GM12878 (cell line): ENCODE measurements at regions not wholly inside any gene's neighbourhood (a gene's known extent, or its start where the extent isn't known, plus 50 kb on each side); places are given as distances from the start of the nearest gene placed in this dataset.

Experiments used
- ATAC-seq: fragments of 200-7000 bp; cut with Tn5 transposase; 3 replicates; pipeline ENCODE4 v1.9.1; 2020; ENCODE audit warnings: mild to moderate bottlenecking, moderate library complexity
- BruUV-seq: library from RNA; stranded (reverse); fragments of 400-500 nt; replicated peaks from 2 replicates; lab custom pipeline; 2021; lab: Mats Ljungman, UMichigan
- CTCF ChIA-PET: fragments of 300-600 bp; sonication (Branson Sonifier 250); formaldehyde crosslinking; extraction: SDS; loops from one replicate; lab custom pipeline; 2021; ENCODE audit warnings: inconsistent platforms; lab: Yijun Ruan, JAX
- POLR2A ChIA-PET: fragments of 350-600 bp; formaldehyde crosslinking; extraction: SDS; loops from one replicate; lab custom pipeline; 2021; ENCODE audit warnings: inconsistent platforms; lab: Charles Lee
- RAD21 ChIA-PET: fragments of 300-600 bp; sonication (Branson Sonifier 250); formaldehyde crosslinking; loops from one replicate; lab custom pipeline; 2023; ENCODE audit warnings: antibody characterized with exemption; ENCODE audit not compliant: unreplicated experiment; lab: Charles Lee
- SMC1A ChIA-PET: fragments of 300-600 bp; sonication (Branson Sonifier 250); formaldehyde crosslinking; loops from one replicate; lab custom pipeline; 2023; ENCODE audit not compliant: unreplicated experiment, uncharacterized antibody; lab: Charles Lee
- DNase-seq: peaks from one replicate; pipeline ENCODE4 v3.0.0-alpha.2; 2011; ENCODE audit warnings: low read depth, low spot score
- FAIRE-seq: peaks from 3 replicates; lab custom pipeline; 2011; peaks lifted over from hg19 to GRCh38; lab: Jason Lieb, UNC
- H2AFZ ChIP-seq: 2 replicates; pipeline ENCODE4 v1.6.0; 2011; ENCODE audit warnings: low read depth, low read length, control low read depth; ENCODE audit not compliant: control insufficient read depth
- H3K27ac ChIP-seq: 2 replicates; pipeline ENCODE4 v1.5.1; 2011; ENCODE audit warnings: control low read depth; ENCODE audit not compliant: control insufficient read depth, insufficient read depth
- H3K27me3 ChIP-seq, 2 experiments: replicated peaks in 1 of 2; 2 replicates each; pipeline versions ENCODE4 v1.6.0 to v1.6.1; 2011; ENCODE audit warnings: low read length in 1 of 2; ENCODE audit not compliant: control insufficient read depth in 2 of 2, insufficient read depth in 2 of 2
- H3K36me3 ChIP-seq, 2 experiments: 2 replicates each; pipeline ENCODE4 v1.5.1; 2011; ENCODE audit warnings: low read length in 1 of 2; ENCODE audit not compliant: control insufficient read depth in 2 of 2, insufficient read depth in 2 of 2
- H3K4me1 ChIP-seq: 2 replicates; pipeline ENCODE4 v1.6.1; 2011; ENCODE audit warnings: mild to moderate bottlenecking, low read length, moderate library complexity, mixed read lengths; ENCODE audit not compliant: control insufficient read depth, insufficient read depth
- H3K4me2 ChIP-seq: 2 replicates; pipeline ENCODE4 v1.6.0; 2011; ENCODE audit warnings: control low read depth; ENCODE audit not compliant: control insufficient read depth, insufficient read depth
- H3K4me3 ChIP-seq: fragments of 200-600 bp; sonication (generic); 2 replicates; pipeline ENCODE4 v1.5.1; 2016
- H3K79me2 ChIP-seq: 2 replicates; pipeline ENCODE4 v1.6.0; 2011; ENCODE audit warnings: low read length; ENCODE audit not compliant: control insufficient read depth, insufficient read depth
- H3K9ac ChIP-seq: 2 replicates; pipeline ENCODE4 v1.8.0; 2011; ENCODE audit warnings: low read length, control low read depth, mixed read lengths; ENCODE audit not compliant: control insufficient read depth, insufficient read depth
- H3K9me3 ChIP-seq: replicated peaks from 3 replicates; pipeline ENCODE4 v1.5.1; 2011; ENCODE audit warnings: mild to moderate bottlenecking, low read length; ENCODE audit not compliant: control insufficient read depth, insufficient read depth
- H4K20me1 ChIP-seq: 2 replicates; pipeline ENCODE4 v1.6.0; 2011; ENCODE audit not compliant: control insufficient read depth, insufficient read depth
- CBX5 ChIP-seq: sonication (generic); IDR thresholded peaks from 2 replicates; pipeline ENCODE4 v1.6.1; 2016; ENCODE audit warnings: low read depth, moderate library complexity, mild to moderate bottlenecking, inconsistent platforms
- ESRRA ChIP-seq: IDR thresholded peaks from 2 replicates; pipeline ENCODE4 v1.6.1; 2012; ENCODE audit warnings: mild to moderate bottlenecking, low read length, improper control_type of control experiment
- POLR2AphosphoS2 ChIP-seq: IDR thresholded peaks from 2 replicates; pipeline ENCODE4 v1.6.1; 2011; ENCODE audit warnings: low read depth, mild to moderate bottlenecking, low read length, improper control_type of control experiment, moderate library complexity
- REST ChIP-seq: IDR thresholded peaks from 2 replicates; pipeline ENCODE4 v1.6.1; 2012; ENCODE audit warnings: mild to moderate bottlenecking, low read depth, low read length
- SMAD1 ChIP-seq: fragments of 450-650 bp; IDR thresholded peaks from 2 replicates; pipeline ENCODE4 v1.6.1; 2018; ENCODE audit warnings: mild to moderate bottlenecking, low read depth; ENCODE audit not compliant: partially characterized antibody
- SMC3 ChIP-seq: IDR thresholded peaks from 2 replicates; pipeline ENCODE4 v1.6.1; 2011; ENCODE audit warnings: low read length, improper control_type of control experiment, borderline replicate concordance
- SP1 ChIP-seq: IDR thresholded peaks from one replicate; pipeline ENCODE4 v1.6.1; 2011; ENCODE audit warnings: low read depth, low read length
- WRNIP1 ChIP-seq: IDR thresholded peaks from 2 replicates; pipeline ENCODE4 v1.6.1; 2011; ENCODE audit warnings: low read depth, low read length, improper control_type of control experiment, borderline replicate concordance
- ZNF207 ChIP-seq: fragments of 450-650 bp; IDR thresholded peaks from 2 replicates; pipeline ENCODE4 v1.6.1; 2014; ENCODE audit warnings: antibody characterized with exemption, mild to moderate bottlenecking, borderline replicate concordance
- ZNF592 ChIP-seq: fragments of 450-650 bp; IDR thresholded peaks from 2 replicates; pipeline ENCODE4 v1.6.1; 2017; ENCODE audit warnings: mild to moderate bottlenecking, moderate library complexity
- ZNF687 ChIP-seq: fragments of 450-650 bp; IDR thresholded peaks from 2 replicates; pipeline ENCODE4 v1.6.1; 2017; ENCODE audit warnings: mild to moderate bottlenecking, moderate library complexity
- in situ Hi-C: fragments of 300-500 bp; cut with MboI; formaldehyde crosslinking; loops from 9 replicates; pipeline ENCODE4 v1.14.3; 2018; ENCODE audit warnings: mixed read lengths
- intact Hi-C: fragments of 100-400 bp; cut with micrococcal nuclease; formaldehyde crosslinking; loops from one replicate; pipeline ENCODE4 v1.14.2; 2022; ENCODE audit not compliant: unreplicated experiment

DNA sequence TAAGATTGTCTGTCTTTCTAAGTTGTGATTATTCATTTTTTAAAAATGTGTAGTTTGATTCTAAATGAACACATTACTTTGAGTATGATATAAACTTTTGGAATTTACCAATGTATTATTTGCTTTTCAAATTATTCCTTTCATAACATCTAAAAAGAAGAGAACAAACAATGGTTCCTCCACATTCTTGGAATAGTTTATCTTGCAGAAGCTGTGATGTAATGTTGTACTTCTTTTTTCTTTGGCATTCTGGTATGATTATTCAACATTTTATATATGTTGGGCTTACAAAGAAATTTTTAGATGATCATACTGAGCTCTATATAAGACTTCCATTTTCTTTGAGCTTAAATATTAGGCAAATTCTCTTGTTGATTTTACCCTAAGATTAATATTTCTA is 419.2 kb downstream of the DIPK2A start (continued):
- TF ChIP-seq REST (no peak), ESRRA (no peak)

DNA sequence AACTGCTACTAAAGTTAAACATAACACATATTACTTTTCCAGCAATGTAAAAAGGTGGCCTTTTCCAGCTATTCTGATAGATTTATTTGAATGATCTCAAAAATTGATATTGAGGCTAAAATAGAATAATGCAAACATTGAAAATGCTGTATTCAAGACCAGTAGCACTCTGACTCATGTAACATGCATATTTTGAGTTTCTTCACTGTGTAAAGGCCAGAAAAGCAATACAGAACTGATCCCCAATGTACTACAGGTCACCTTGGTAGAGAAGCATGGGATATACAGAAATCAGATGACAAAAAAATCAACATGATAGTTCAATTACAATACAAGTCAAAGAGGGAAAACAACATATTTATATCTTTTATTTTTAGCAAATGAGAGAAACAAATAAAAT is 419.6 kb downstream of the DIPK2A start:
- Histone ChIP-seq H3K9me3 (no peaks in the 10 kb centered on the region), H3K27ac (no peak overlapping the region), H3K27me3 (no peaks in the 10 kb centered on the region), H3K9ac (no peak overlapping the region), H2AFZ (no peak overlapping the region), H3K4me1 (no peaks in the 10 kb centered on the region), H3K36me3 (no peaks in the 10 kb centered on the region), H4K20me1 (no peaks in the 10 kb centered on the region), H3K79me2 (no peaks in the 10 kb centered on the region), H3K4me3 (no peak overlapping the region), H3K4me2 (no peak overlapping the region)
- FAIRE-seq (no peak), ATAC-seq (no peak), DNase-seq (no peak)
- SMC1A ChIA-PET: no interaction called here
- POLR2A ChIA-PET: interaction anchor here (0.6 kb wide), 1 partner anchor 18 kb away, joined by 6 read pairs; no protein-coding TSS in a partner anchor
- intact Hi-C loops (no loop called here), in situ Hi-C loops (no loop called here)
- RAD21 ChIA-PET: no interaction called here
- no TSS peak for BruUV-seq
- CTCF ChIA-PET: no interaction called here
- TF ChIP-seq ZNF207: no peak
- no peak for TF ChIP-seq SMAD1
- TF ChIP-seq CBX5: no peak
- no peak for TF ChIP-seq SP1
- TF ChIP-seq WRNIP1: no peak
- no peak for TF ChIP-seq SMC3
- TF ChIP-seq POLR2AphosphoS2: no peak
- no peak for TF ChIP-seq ZNF592
- TF ChIP-seq ZNF687: no peak
